GM12878 (cell line): ENCODE measurements at regions not wholly inside any gene's neighbourhood (a gene's known extent, or its start where the extent isn't known, plus 50 kb on each side); places are given as distances from the start of the nearest gene placed in this dataset.

ENCODE experiments used
- ATAC-seq: fragments of 200-7000 bp; cut with Tn5 transposase; 3 replicates; pipeline ENCODE4 v1.9.1; 2020; ENCODE audit warnings: mild to moderate bottlenecking, moderate library complexity
- BruUV-seq: library from RNA; stranded (reverse); fragments of 400-500 nt; replicated peaks from 2 replicates; lab custom pipeline; 2021; lab: Mats Ljungman, UMichigan
- CTCF ChIA-PET: fragments of 300-600 bp; sonication (Branson Sonifier 250); formaldehyde crosslinking; extraction: SDS; loops from one replicate; lab custom pipeline; 2021; ENCODE audit warnings: inconsistent platforms; lab: Yijun Ruan, JAX
- POLR2A ChIA-PET: fragments of 350-600 bp; formaldehyde crosslinking; extraction: SDS; loops from one replicate; lab custom pipeline; 2021; ENCODE audit warnings: inconsistent platforms; lab: Charles Lee
- RAD21 ChIA-PET: fragments of 300-600 bp; sonication (Branson Sonifier 250); formaldehyde crosslinking; loops from one replicate; lab custom pipeline; 2023; ENCODE audit warnings: antibody characterized with exemption; ENCODE audit not compliant: unreplicated experiment; lab: Charles Lee
- SMC1A ChIA-PET: fragments of 300-600 bp; sonication (Branson Sonifier 250); formaldehyde crosslinking; loops from one replicate; lab custom pipeline; 2023; ENCODE audit not compliant: unreplicated experiment, uncharacterized antibody; lab: Charles Lee
- DNase-seq: peaks from one replicate; pipeline ENCODE4 v3.0.0-alpha.2; 2011; ENCODE audit warnings: low read depth, low spot score
- FAIRE-seq: peaks from 3 replicates; lab custom pipeline; 2011; peaks lifted over from hg19 to GRCh38; lab: Jason Lieb, UNC
- H2AFZ ChIP-seq: 2 replicates; pipeline ENCODE4 v1.6.0; 2011; ENCODE audit warnings: low read depth, low read length, control low read depth; ENCODE audit not compliant: control insufficient read depth
- H3K27ac ChIP-seq: 2 replicates; pipeline ENCODE4 v1.5.1; 2011; ENCODE audit warnings: control low read depth; ENCODE audit not compliant: control insufficient read depth, insufficient read depth
- H3K27me3 ChIP-seq, 2 experiments: replicated peaks in 1 of 2; 2 replicates each; pipeline versions ENCODE4 v1.6.0 to v1.6.1; 2011; ENCODE audit warnings: low read length in 1 of 2; ENCODE audit not compliant: control insufficient read depth in 2 of 2, insufficient read depth in 2 of 2
- H3K36me3 ChIP-seq, 2 experiments: 2 replicates each; pipeline ENCODE4 v1.5.1; 2011; ENCODE audit warnings: low read length in 1 of 2; ENCODE audit not compliant: control insufficient read depth in 2 of 2, insufficient read depth in 2 of 2
- H3K4me1 ChIP-seq: 2 replicates; pipeline ENCODE4 v1.6.1; 2011; ENCODE audit warnings: mild to moderate bottlenecking, low read length, moderate library complexity, mixed read lengths; ENCODE audit not compliant: control insufficient read depth, insufficient read depth
- H3K4me2 ChIP-seq: 2 replicates; pipeline ENCODE4 v1.6.0; 2011; ENCODE audit warnings: control low read depth; ENCODE audit not compliant: control insufficient read depth, insufficient read depth
- H3K4me3 ChIP-seq: fragments of 200-600 bp; sonication (generic); 2 replicates; pipeline ENCODE4 v1.5.1; 2016
- H3K79me2 ChIP-seq: 2 replicates; pipeline ENCODE4 v1.6.0; 2011; ENCODE audit warnings: low read length; ENCODE audit not compliant: control insufficient read depth, insufficient read depth
- H3K9ac ChIP-seq: 2 replicates; pipeline ENCODE4 v1.8.0; 2011; ENCODE audit warnings: low read length, control low read depth, mixed read lengths; ENCODE audit not compliant: control insufficient read depth, insufficient read depth
- H3K9me3 ChIP-seq: replicated peaks from 3 replicates; pipeline ENCODE4 v1.5.1; 2011; ENCODE audit warnings: mild to moderate bottlenecking, low read length; ENCODE audit not compliant: control insufficient read depth, insufficient read depth
- H4K20me1 ChIP-seq: 2 replicates; pipeline ENCODE4 v1.6.0; 2011; ENCODE audit not compliant: control insufficient read depth, insufficient read depth
- KDM1A ChIP-seq: fragments of 200-600 bp; sonication (generic); IDR thresholded peaks from 2 replicates; pipeline ENCODE4 v1.6.1; 2016; ENCODE audit warnings: borderline replicate concordance
- MTA2 ChIP-seq: fragments of 450-650 bp; IDR thresholded peaks from 2 replicates; pipeline ENCODE4 v1.6.1; 2016; ENCODE audit warnings: low read depth, mild to moderate bottlenecking, moderate library complexity
- MYC ChIP-seq: IDR thresholded peaks from 2 replicates; pipeline ENCODE4 v1.6.1; 2011; ENCODE audit warnings: mild to moderate bottlenecking, low read length, moderate library complexity, inconsistent platforms; ENCODE audit not compliant: insufficient read depth, insufficient replicate concordance, insufficient read length, severe bottlenecking
- NBN ChIP-seq: fragments of 450-650 bp; IDR thresholded peaks from 2 replicates; pipeline ENCODE4 v1.6.1; 2016
- NFIC ChIP-seq: IDR thresholded peaks from 2 replicates; pipeline ENCODE4 v1.6.1; 2012; ENCODE audit warnings: low read depth, mild to moderate bottlenecking, inconsistent platforms, low read length, moderate library complexity
- NFXL1 ChIP-seq: fragments of 450-650 bp; IDR thresholded peaks from 2 replicates; pipeline ENCODE4 v1.6.1; 2017; ENCODE audit warnings: antibody characterized with exemption, mild to moderate bottlenecking, borderline replicate concordance
- PAX8 ChIP-seq: fragments of 450-650 bp; IDR thresholded peaks from 2 replicates; pipeline ENCODE4 v1.6.1; 2017; ENCODE audit warnings: mild to moderate bottlenecking, moderate library complexity
- POLR2A ChIP-seq: IDR thresholded peaks from 2 replicates; pipeline ENCODE4 v1.6.1; 2011; ENCODE audit warnings: low read depth, mild to moderate bottlenecking, low read length
- SUPT20H ChIP-seq: IDR thresholded peaks from 2 replicates; pipeline ENCODE4 v1.6.1; 2011; ENCODE audit warnings: low read depth, mild to moderate bottlenecking, low read length, moderate library complexity, borderline replicate concordance; ENCODE audit not compliant: control insufficient read depth
- TAF1 ChIP-seq: IDR thresholded peaks from 2 replicates; pipeline ENCODE4 v1.6.1; 2011; ENCODE audit warnings: mild to moderate bottlenecking, low read depth, low read length, borderline replicate concordance
- WGBS: methylation state at CpG from one replicate; pipeline ENCODE4 v1.1.6; 2016; ENCODE audit warnings: low lambda C conversion rate; ENCODE audit not compliant: insufficient replicate concordance, insufficient coverage; ENCODE audit errors: missing lambda C conversion rate; 5-methylcytosine and 5-hydroxymethylcytosine counted together
- in situ Hi-C: fragments of 300-500 bp; cut with MboI; formaldehyde crosslinking; loops from 9 replicates; pipeline ENCODE4 v1.14.3; 2018; ENCODE audit warnings: mixed read lengths
- intact Hi-C: fragments of 100-400 bp; cut with micrococcal nuclease; formaldehyde crosslinking; loops from one replicate; pipeline ENCODE4 v1.14.2; 2022; ENCODE audit not compliant: unreplicated experiment
- TF ChIP-seq, protein P1 (sequence below): IDR thresholded peaks from 2 replicates; pipeline ENCODE4 v1.6.1; 2011; ENCODE audit warnings: mild to moderate bottlenecking, low read depth, low read length, moderate library complexity; ENCODE audit not compliant: insufficient replicate concordance
- TF ChIP-seq, protein P2 (sequence below): fragments of 450-650 bp; formaldehyde crosslinking; IDR thresholded peaks from 2 replicates; pipeline ENCODE4 v1.5.0; 2022; ENCODE audit warnings: mild to moderate bottlenecking, missing genetic modification characterization
- TF ChIP-seq, protein P3 (sequence below): IDR thresholded peaks from 2 replicates; pipeline ENCODE4 v1.6.1; 2012; ENCODE audit warnings: low read depth, low read length, improper control_type of control experiment
- TF ChIP-seq, protein P4 (sequence below): IDR thresholded peaks from 2 replicates; pipeline ENCODE4 v1.6.1; 2012; ENCODE audit warnings: low read length, inconsistent platforms
- TF ChIP-seq, protein P5 (sequence below): IDR thresholded peaks from 2 replicates; pipeline ENCODE4 v1.6.1; 2011; ENCODE audit warnings: low read depth, low read length, improper control_type of control experiment, borderline replicate concordance

DNA sequence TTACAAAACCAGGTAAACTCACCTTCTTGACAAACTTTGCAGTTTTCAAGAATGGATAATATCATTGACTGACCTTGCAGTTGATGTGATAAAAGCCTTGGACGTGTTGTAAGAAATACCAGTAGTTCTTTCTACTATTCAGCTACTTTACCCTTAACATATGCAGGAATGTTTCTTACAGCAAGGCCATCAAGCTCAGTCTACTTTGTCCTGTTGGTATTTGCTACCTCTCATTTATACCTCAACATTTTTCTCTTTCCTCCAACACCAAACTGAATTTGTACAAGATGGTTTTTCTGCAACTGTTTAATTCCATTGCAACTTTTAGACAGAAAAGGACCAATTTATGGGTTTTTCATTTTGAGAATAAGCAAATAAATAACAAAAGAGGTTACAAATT lies 147.4 kb upstream of the BCHE start (continued):
- no peak for TF ChIP-seq SUPT20H
- TF ChIP-seq KDM1A = no peak
- no peak for TF ChIP-seq NBN
- no peak for TF ChIP-seq PAX8
- TF ChIP-seq MYC = no peak
- no peak for TF ChIP-seq TAF1
- TF ChIP-seq, protein P1, sequence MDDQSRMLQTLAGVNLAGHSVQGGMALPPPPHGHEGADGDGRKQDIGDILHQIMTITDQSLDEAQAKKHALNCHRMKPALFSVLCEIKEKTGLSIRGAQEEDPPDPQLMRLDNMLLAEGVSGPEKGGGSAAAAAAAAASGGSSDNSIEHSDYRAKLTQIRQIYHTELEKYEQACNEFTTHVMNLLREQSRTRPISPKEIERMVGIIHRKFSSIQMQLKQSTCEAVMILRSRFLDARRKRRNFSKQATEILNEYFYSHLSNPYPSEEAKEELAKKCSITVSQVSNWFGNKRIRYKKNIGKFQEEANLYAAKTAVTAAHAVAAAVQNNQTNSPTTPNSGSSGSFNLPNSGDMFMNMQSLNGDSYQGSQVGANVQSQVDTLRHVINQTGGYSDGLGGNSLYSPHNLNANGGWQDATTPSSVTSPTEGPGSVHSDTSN = no peak
- TF ChIP-seq NFIC = no peak

DNA sequence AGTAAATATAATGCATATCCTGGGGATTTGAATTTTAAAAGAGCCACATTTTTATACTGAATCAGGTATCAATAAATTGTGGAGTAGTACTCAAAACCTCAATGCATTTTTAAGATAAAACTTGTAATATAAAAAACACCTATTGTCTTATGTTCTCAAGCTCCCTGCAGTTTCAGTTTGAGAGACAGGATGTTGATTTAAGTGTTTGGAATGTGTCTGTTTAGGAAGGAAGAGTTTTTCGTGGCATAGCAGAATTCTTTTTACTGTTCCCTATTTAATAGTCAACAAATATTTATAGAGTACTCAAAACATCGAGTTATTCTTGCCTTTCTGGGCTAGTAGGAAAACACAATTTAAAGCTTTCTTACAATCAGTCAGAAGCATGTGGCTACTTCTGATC lies 146.1 kb upstream of the BCHE start:
- no peak overlapping the region for H3K27ac ChIP-seq
- H3K4me1 ChIP-seq = no peaks in the 10 kb centered on the region
- ChIA-PET SMC1A (interaction anchor here (1.0 kb wide), 1 partner anchor 20 kb away, joined by 3 read pairs; no protein-coding TSS in a partner anchor), POLR2A (no interaction called here), RAD21 (no interaction called here), CTCF (interaction anchor here (0.5 to 1.3 kb wide), 2 partner anchors 9 to 1261 kb away, joined by 3 read pairs; no protein-coding TSS in a partner anchor)
- no peaks in the 10 kb centered on the region for H3K36me3 ChIP-seq
- in situ Hi-C loops (no loop called here), intact Hi-C loops (no loop called here)
- H3K27me3 ChIP-seq = no peaks in the 10 kb centered on the region
- no peaks in the 10 kb centered on the region for H3K79me2 ChIP-seq
- no peak for DNase-seq
- no peaks in the 10 kb centered on the region for H4K20me1 ChIP-seq
- 2% methylated on average over 2 of the region's 2 CpGs for WGBS
- FAIRE-seq = no peak
- H3K4me2 ChIP-seq = no peak overlapping the region
- H3K4me3 ChIP-seq = no peak overlapping the region
- ATAC-seq = no peak
- BruUV-seq = no TSS peak
- no peak overlapping the region for H2AFZ ChIP-seq
- no peaks in the 10 kb centered on the region for H3K9me3 ChIP-seq
- H3K9ac ChIP-seq = no peak overlapping the region
- TF ChIP-seq, protein P2, sequence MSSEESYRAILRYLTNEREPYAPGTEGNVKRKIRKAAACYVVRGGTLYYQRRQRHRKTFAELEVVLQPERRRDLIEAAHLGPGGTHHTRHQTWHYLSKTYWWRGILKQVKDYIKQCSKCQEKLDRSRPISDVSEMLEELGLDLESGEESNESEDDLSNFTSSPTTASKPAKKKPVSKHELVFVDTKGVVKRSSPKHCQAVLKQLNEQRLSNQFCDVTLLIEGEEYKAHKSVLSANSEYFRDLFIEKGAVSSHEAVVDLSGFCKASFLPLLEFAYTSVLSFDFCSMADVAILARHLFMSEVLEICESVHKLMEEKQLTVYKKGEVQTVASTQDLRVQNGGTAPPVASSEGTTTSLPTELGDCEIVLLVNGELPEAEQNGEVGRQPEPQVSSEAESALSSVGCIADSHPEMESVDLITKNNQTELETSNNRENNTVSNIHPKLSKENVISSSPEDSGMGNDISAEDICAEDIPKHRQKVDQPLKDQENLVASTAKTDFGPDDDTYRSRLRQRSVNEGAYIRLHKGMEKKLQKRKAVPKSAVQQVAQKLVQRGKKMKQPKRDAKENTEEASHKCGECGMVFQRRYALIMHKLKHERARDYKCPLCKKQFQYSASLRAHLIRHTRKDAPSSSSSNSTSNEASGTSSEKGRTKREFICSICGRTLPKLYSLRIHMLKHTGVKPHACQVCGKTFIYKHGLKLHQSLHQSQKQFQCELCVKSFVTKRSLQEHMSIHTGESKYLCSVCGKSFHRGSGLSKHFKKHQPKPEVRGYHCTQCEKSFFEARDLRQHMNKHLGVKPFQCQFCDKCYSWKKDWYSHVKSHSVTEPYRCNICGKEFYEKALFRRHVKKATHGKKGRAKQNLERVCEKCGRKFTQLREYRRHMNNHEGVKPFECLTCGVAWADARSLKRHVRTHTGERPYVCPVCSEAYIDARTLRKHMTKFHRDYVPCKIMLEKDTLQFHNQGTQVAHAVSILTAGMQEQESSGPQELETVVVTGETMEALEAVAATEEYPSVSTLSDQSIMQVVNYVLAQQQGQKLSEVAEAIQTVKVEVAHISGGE (CRISPR knock-in tag) = no peak
- TF ChIP-seq, protein P3, sequence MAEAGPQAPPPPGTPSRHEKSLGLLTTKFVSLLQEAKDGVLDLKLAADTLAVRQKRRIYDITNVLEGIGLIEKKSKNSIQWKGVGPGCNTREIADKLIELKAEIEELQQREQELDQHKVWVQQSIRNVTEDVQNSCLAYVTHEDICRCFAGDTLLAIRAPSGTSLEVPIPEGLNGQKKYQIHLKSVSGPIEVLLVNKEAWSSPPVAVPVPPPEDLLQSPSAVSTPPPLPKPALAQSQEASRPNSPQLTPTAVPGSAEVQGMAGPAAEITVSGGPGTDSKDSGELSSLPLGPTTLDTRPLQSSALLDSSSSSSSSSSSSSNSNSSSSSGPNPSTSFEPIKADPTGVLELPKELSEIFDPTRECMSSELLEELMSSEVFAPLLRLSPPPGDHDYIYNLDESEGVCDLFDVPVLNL = no peak
- TF ChIP-seq MTA2 (no peak), NFXL1 (no peak), POLR2A (no peak)
- TF ChIP-seq, protein P4, sequence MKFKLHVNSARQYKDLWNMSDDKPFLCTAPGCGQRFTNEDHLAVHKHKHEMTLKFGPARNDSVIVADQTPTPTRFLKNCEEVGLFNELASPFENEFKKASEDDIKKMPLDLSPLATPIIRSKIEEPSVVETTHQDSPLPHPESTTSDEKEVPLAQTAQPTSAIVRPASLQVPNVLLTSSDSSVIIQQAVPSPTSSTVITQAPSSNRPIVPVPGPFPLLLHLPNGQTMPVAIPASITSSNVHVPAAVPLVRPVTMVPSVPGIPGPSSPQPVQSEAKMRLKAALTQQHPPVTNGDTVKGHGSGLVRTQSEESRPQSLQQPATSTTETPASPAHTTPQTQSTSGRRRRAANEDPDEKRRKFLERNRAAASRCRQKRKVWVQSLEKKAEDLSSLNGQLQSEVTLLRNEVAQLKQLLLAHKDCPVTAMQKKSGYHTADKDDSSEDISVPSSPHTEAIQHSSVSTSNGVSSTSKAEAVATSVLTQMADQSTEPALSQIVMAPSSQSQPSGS = no peak
- TF ChIP-seq, protein P5, sequence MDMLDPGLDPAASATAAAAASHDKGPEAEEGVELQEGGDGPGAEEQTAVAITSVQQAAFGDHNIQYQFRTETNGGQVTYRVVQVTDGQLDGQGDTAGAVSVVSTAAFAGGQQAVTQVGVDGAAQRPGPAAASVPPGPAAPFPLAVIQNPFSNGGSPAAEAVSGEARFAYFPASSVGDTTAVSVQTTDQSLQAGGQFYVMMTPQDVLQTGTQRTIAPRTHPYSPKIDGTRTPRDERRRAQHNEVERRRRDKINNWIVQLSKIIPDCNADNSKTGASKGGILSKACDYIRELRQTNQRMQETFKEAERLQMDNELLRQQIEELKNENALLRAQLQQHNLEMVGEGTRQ = no peak
